ENCODE measurements at regions not wholly inside any gene's neighbourhood (a gene's known extent, or its start where the extent isn't known, plus 50 kb on each side); places are given as distances from the start of the nearest gene placed in this dataset.

GRCh38 chr9:15077946-15078729 is 167.9 kb upstream of the FREM1 start:
- Histone ChIP-seq H3K9ac (replicated peaks in 1 of 4; ENCODE audit: extremely low read depth in 1 of 4, low read depth in 3 of 4, low read length in 3 of 4) (no peak overlapping the region), H2BK15ac (ENCODE audit: low read length) (no peak overlapping the region), H3K14ac (ENCODE audit: insufficient read length) (no peak overlapping the region), H3K56ac (replicated peaks; ENCODE audit: insufficient read length, low read depth, low read length) (no peak overlapping the region), H2AK5ac (ENCODE audit: low read depth, low read length) (no peak overlapping the region), H3K79me1 (ENCODE audit: low read depth, low read length) (no peaks in the 10 kb centered on the region), H3K27me3 (replicated peaks in 1 of 4; ENCODE audit: control insufficient read depth in 3 of 4, extremely low read depth in 1 of 4, insufficient read depth in 3 of 4, low read length in 3 of 4) (no peaks in the 10 kb centered on the region), H3K4me1 (replicated peaks in 1 of 4; ENCODE audit: control insufficient read depth in 3 of 4, insufficient read depth in 4 of 4, low read length in 3 of 4) (no peaks in the 10 kb centered on the region), H2BK20ac (ENCODE audit: low read length) (no peak overlapping the region), H3K9me3 (ENCODE audit: insufficient read depth in 2 of 2, low read depth in 1 of 2, low read length in 1 of 2) (no peaks in the 10 kb centered on the region), H3K4me2 (ENCODE audit: insufficient read depth in 1 of 2, low read depth in 2 of 2, low read length in 2 of 2) (no peak overlapping the region), H3K79me2 (ENCODE audit: control insufficient read depth in 1 of 2, insufficient read depth in 2 of 2, low read length in 2 of 2) (no peaks in the 10 kb centered on the region), H3K23me2 (ENCODE audit: low read depth, low read length) (no peaks in the 10 kb centered on the region), H4K5ac (ENCODE audit: insufficient read length, low read depth, low read length) (no peak overlapping the region), H3K23ac (ENCODE audit: insufficient read length) (no peak overlapping the region), H3K36me3 (ENCODE audit: control insufficient read depth in 2 of 4, insufficient read depth in 4 of 4, low read length in 3 of 4) (no peaks in the 10 kb centered on the region), H3K18ac (ENCODE audit: extremely low read depth, low read length) (no peak overlapping the region), H3K4ac (replicated peaks; ENCODE audit: insufficient read length, low read depth, low read length) (no peak overlapping the region), H4K20me1 (replicated peaks in 1 of 2; ENCODE audit: control insufficient read depth in 1 of 2, insufficient read depth in 2 of 2, low read length in 2 of 2) (no peaks in the 10 kb centered on the region), H2BK12ac (ENCODE audit: low read depth, low read length) (no peak overlapping the region), H2BK120ac (replicated peaks; ENCODE audit: low read depth, low read length) (no peak overlapping the region), H3K27ac (ENCODE audit: low read depth, low read length) (no peak overlapping the region), H2AFZ (ENCODE audit: low read length) (no peak overlapping the region), H4K91ac (replicated peaks; ENCODE audit: insufficient read length, low read length) (no peak overlapping the region), H4K8ac (ENCODE audit: extremely low read depth, insufficient read depth, low read length) (no peak overlapping the region), H3K4me3 (ENCODE audit: extremely low read depth in 1 of 4, insufficient read depth in 2 of 4, low read depth in 3 of 4, low read length in 4 of 4) (no peak overlapping the region), H2BK5ac (ENCODE audit: low read depth, low read length) (no peak overlapping the region)
- DNase-seq (ENCODE audit: low read depth in 1 of 2, low spot score in 2 of 2) (no peak), FAIRE-seq (no peak)
- ChIA-PET POLR2A (ENCODE audit: partially characterized antibody) (no interaction called here), CTCF (ENCODE audit: partially characterized antibody) (interaction anchor here (1.0 to 1.1 kb wide), 2 partner anchors 22 to 26 kb away, joined by 3 to 5 read pairs; no protein-coding TSS in a partner anchor)
- no peak for TF ChIP-seq SIX5 (IDR thresholded peaks at IDR 0.05; ENCODE audit: low read depth, low read length)
- TF ChIP-seq RBBP5 (IDR thresholded peaks at IDR 0.05; ENCODE audit: borderline replicate concordance, low read depth, low read length): no peak
- no peak for TF ChIP-seq JUND (IDR thresholded peaks at IDR 0.05; ENCODE audit: low read length)
- TF ChIP-seq TEAD4 (IDR thresholded peaks at IDR 0.05; ENCODE audit: low read depth, low read length): no peak
- TF ChIP-seq BACH1 (IDR thresholded peaks at IDR 0.05; ENCODE audit: low read length): no peak
- TF ChIP-seq POLR2AphosphoS5 (IDR thresholded peaks at IDR 0.05; ENCODE audit: low read depth, low read length): no peak
- no peak for TF ChIP-seq RFX5 (IDR thresholded peaks at IDR 0.05; ENCODE audit: borderline replicate concordance, low read depth, low read length)
- no peak for TF ChIP-seq CREB1 (IDR thresholded peaks at IDR 0.05)
- no peak for TF ChIP-seq BRCA1 (IDR thresholded peaks at IDR 0.05; ENCODE audit: low read depth, low read length)
- TF ChIP-seq RAD21 (IDR thresholded peaks at IDR 0.05 in 1 of 2, conservative IDR thresholded peaks at IDR 0.05 in 1 of 2; ENCODE audit: low read depth in 2 of 2, low read length in 2 of 2): no peak
- 92% methylated on average over 7 of the region's 7 CpGs; no CpG with 5 or more reads in 1 of the 2 experiments for WGBS, 2 experiments (ENCODE audit: extremely low coverage in 1 of 2, insufficient coverage in 1 of 2, insufficient read length in 1 of 2, insufficient replicate concordance in 2 of 2, low coverage in 1 of 2, low lambda C conversion rate in 2 of 2, missing lambda C conversion rate in 1 of 2)
